Mesenchymal stem cell (in vitro differentiated cells and primary cell): ENCODE measurements at regions not wholly inside any gene's neighbourhood (a gene's known extent, or its start where the extent isn't known, plus 50 kb on each side); places are given as distances from the start of the nearest gene placed in this dataset.

Experiments
- DNase-seq: peaks from one replicate; pipeline ENCODE4 v3.0.0-alpha.2; 2013
- H2AFZ ChIP-seq: one replicate; pipeline ENCODE4 v1.6.1; 2013; ENCODE audit warnings: low read depth, mild to moderate bottlenecking, control low read depth, inconsistent platforms, low read length, moderate library complexity
- H2AK5ac ChIP-seq: 2 replicates; pipeline ENCODE4 v1.6.1; 2013; ENCODE audit warnings: low read length, moderate library complexity, mild to moderate bottlenecking, inconsistent platforms; ENCODE audit not compliant: severe bottlenecking
- H2BK120ac ChIP-seq: one replicate; pipeline ENCODE4 v1.6.1; 2013; ENCODE audit warnings: low read depth, mild to moderate bottlenecking, inconsistent platforms, low read length, moderate library complexity
- H2BK12ac ChIP-seq, 2 experiments: one replicate each; pipeline ENCODE4 v1.6.1; 2013; ENCODE audit warnings: inconsistent platforms in 2 of 2, low read length in 2 of 2, mild to moderate bottlenecking in 2 of 2, moderate library complexity in 2 of 2, control low read depth in 1 of 2
- H2BK15ac ChIP-seq: one replicate; pipeline ENCODE4 v1.6.1; 2013; ENCODE audit warnings: mild to moderate bottlenecking, low read depth, inconsistent platforms; ENCODE audit not compliant: poor library complexity, severe bottlenecking
- H2BK5ac ChIP-seq: 2 replicates; pipeline ENCODE4 v1.6.1; 2013; ENCODE audit warnings: low read depth, mild to moderate bottlenecking, low read length, control low read depth, inconsistent platforms; ENCODE audit not compliant: poor library complexity, severe bottlenecking
- H3K14ac ChIP-seq, 2 experiments: one replicate each; pipeline ENCODE4 v1.6.1; 2013; ENCODE audit warnings: inconsistent platforms in 2 of 2, low read length in 2 of 2, control low read depth in 1 of 2, mild to moderate bottlenecking in 1 of 2, moderate library complexity in 1 of 2
- H3K18ac ChIP-seq, 2 experiments: one replicate each; pipeline ENCODE4 v1.6.1; 2013; ENCODE audit warnings: inconsistent platforms in 2 of 2, low read length in 2 of 2, control low read depth in 1 of 2, low read depth in 1 of 2, mild to moderate bottlenecking in 1 of 2
- H3K23ac ChIP-seq, 2 experiments: one replicate each; pipeline ENCODE4 v1.6.1; 2013; ENCODE audit warnings: inconsistent platforms in 2 of 2, low read length in 2 of 2, mild to moderate bottlenecking in 2 of 2, moderate library complexity in 2 of 2, control low read depth in 1 of 2
- H3K27ac ChIP-seq: 2 replicates; pipeline ENCODE4 v1.5.1; 2013; ENCODE audit warnings: mild to moderate bottlenecking, moderate library complexity, low read length, control low read depth, inconsistent platforms; ENCODE audit not compliant: poor library complexity, severe bottlenecking
- H3K27me3 ChIP-seq, 2 experiments: 2 replicates each; pipeline versions ENCODE4 v1.6.1 to v1.7.0; 2013; ENCODE audit warnings: low read length in 2 of 2, mild to moderate bottlenecking in 2 of 2, moderate library complexity in 2 of 2, control low read depth in 1 of 2, inconsistent platforms in 1 of 2; ENCODE audit not compliant: control insufficient read depth in 1 of 2, insufficient read depth in 1 of 2
- H3K36me3 ChIP-seq, 2 experiments: 2 replicates each; pipeline versions ENCODE4 v1.6.1 to v1.7.0; 2013; ENCODE audit warnings: low read length in 2 of 2, control low read depth in 1 of 2, inconsistent platforms in 1 of 2, low read depth in 1 of 2, mild to moderate bottlenecking in 1 of 2; ENCODE audit not compliant: insufficient read depth in 2 of 2, control insufficient read depth in 1 of 2
- H3K4ac ChIP-seq, 2 experiments: one replicate each; pipeline ENCODE4 v1.6.1; 2013; ENCODE audit warnings: inconsistent platforms in 2 of 2, low read length in 2 of 2, mild to moderate bottlenecking in 2 of 2, moderate library complexity in 2 of 2, control low read depth in 1 of 2, low read depth in 1 of 2
- H3K4me1 ChIP-seq: 2 replicates; pipeline ENCODE4 v1.6.1; 2013; ENCODE audit warnings: low read depth, low read length, control low read depth; ENCODE audit not compliant: control insufficient read depth, insufficient read depth
- H3K4me2 ChIP-seq: 2 replicates; pipeline ENCODE4 v1.6.1; 2013; ENCODE audit warnings: low read length, mild to moderate bottlenecking, inconsistent platforms; ENCODE audit not compliant: poor library complexity, severe bottlenecking
- H3K4me3 ChIP-seq, 2 experiments: 2 replicates each; pipeline versions ENCODE4 v1.5.1 to v1.7.0; 2013; ENCODE audit warnings: low read length in 2 of 2, mild to moderate bottlenecking in 2 of 2, control low read depth in 1 of 2, low read depth in 1 of 2; ENCODE audit not compliant: insufficient read depth in 1 of 2
- H3K79me1 ChIP-seq: replicated peaks from 2 replicates; pipeline ENCODE4 v1.6.1; 2013; ENCODE audit warnings: mild to moderate bottlenecking, control low read depth, low read length, inconsistent platforms; ENCODE audit not compliant: poor library complexity, severe bottlenecking
- H3K9ac ChIP-seq: 2 replicates; pipeline ENCODE4 v1.7.0; 2013; ENCODE audit warnings: mild to moderate bottlenecking, low read length, moderate library complexity
- H3K9me3 ChIP-seq: 2 replicates; pipeline ENCODE4 v1.7.0; 2013; ENCODE audit warnings: mild to moderate bottlenecking, low read length; ENCODE audit not compliant: control insufficient read depth
- H4K8ac ChIP-seq: one replicate; pipeline ENCODE4 v1.6.1; 2013; ENCODE audit warnings: inconsistent platforms, mild to moderate bottlenecking, low read length, moderate library complexity
- H4K91ac ChIP-seq: one replicate; pipeline ENCODE4 v1.6.1; 2013; ENCODE audit warnings: mild to moderate bottlenecking, low read length, inconsistent platforms
- WGBS: methylation state at CpG from one replicate; pipeline ENCODE4 v1.1.7; 2013; ENCODE audit warnings: mixed read lengths; 5-methylcytosine and 5-hydroxymethylcytosine counted together

GRCh38 chr12:126607157-126607556 is 1541.9 kb downstream of the AACS start:
- H2BK12ac ChIP-seq: no peak overlapping the region
- H2AFZ ChIP-seq: no peak overlapping the region

DNA sequence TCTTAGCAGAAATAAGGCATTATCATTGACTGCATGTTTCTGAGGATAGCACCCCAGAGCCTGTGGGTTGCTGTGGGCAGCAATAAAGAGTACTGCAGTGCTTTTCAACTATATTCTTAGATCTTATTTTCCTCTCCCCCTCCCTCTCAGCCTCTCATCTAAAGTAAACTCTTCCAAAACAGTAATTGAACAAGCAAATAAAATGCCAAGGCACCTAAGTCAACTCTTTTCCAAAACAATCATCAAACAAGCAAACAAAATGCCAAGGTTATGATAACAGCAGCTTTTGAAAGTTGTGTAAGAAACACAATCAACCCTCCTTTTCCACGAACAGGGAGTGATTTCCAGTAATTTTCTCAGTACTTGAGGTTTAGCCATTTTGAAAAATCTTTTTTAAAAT is 1542.6 kb downstream of the AACS start:
- Histone ChIP-seq H3K36me3 (no peaks in the 10 kb centered on the region), H4K91ac (no peak overlapping the region), H3K18ac (no peak overlapping the region), H3K79me1 (no peaks in the 10 kb centered on the region), H3K27ac (no peak overlapping the region), H4K8ac (no peak overlapping the region), H2BK15ac (no peak overlapping the region), H3K4me1 (no peaks in the 10 kb centered on the region), H3K9me3 (peaks cover 9% of the 10 kb centered on the region), H2AK5ac (no peak overlapping the region), H3K4ac (no peak overlapping the region), H2AFZ (no peak overlapping the region), H3K4me3 (no peak overlapping the region), H2BK120ac (no peak overlapping the region), H2BK12ac (no peak overlapping the region), H3K14ac (no peak overlapping the region), H3K23ac (no peak overlapping the region), H3K9ac (no peak overlapping the region), H3K27me3 (no peaks in the 10 kb centered on the region), H3K4me2 (no peak overlapping the region), H2BK5ac (no peak overlapping the region)
- WGBS: no CpG with 5 or more reads among the region's 1 CpG
- no peak for DNase-seq

More at GRCh38 chr12:126607157-126607556, 1541.9 kb downstream of the AACS start:
- H2BK120ac ChIP-seq: no peak overlapping the region
- no peak overlapping the region for H2BK15ac ChIP-seq
- no peaks in the 10 kb centered on the region for H3K27me3 ChIP-seq
- no peak overlapping the region for H3K4ac ChIP-seq
- no peak overlapping the region for H4K91ac ChIP-seq
- H3K4me3 ChIP-seq: no peak overlapping the region
- H3K23ac ChIP-seq: no peak overlapping the region
- no peaks in the 10 kb centered on the region for H3K36me3 ChIP-seq
- no peak overlapping the region for H3K18ac ChIP-seq
- H3K79me1 ChIP-seq: no peaks in the 10 kb centered on the region
- no peak overlapping the region for H4K8ac ChIP-seq
- DNase-seq: no peak
- H3K9me3 ChIP-seq: peaks cover 10% of the 10 kb centered on the region
- whole genome bisulfite sequencing: no CpG with 5 or more reads among the region's 1 CpG
- H3K4me1 ChIP-seq: no peaks in the 10 kb centered on the region
- no peak overlapping the region for H3K14ac ChIP-seq
- no peak overlapping the region for H3K27ac ChIP-seq
- no peak overlapping the region for H2BK5ac ChIP-seq
- no peak overlapping the region for H3K4me2 ChIP-seq
- H3K9ac ChIP-seq: no peak overlapping the region
- no peak overlapping the region for H2AK5ac ChIP-seq

DNA sequence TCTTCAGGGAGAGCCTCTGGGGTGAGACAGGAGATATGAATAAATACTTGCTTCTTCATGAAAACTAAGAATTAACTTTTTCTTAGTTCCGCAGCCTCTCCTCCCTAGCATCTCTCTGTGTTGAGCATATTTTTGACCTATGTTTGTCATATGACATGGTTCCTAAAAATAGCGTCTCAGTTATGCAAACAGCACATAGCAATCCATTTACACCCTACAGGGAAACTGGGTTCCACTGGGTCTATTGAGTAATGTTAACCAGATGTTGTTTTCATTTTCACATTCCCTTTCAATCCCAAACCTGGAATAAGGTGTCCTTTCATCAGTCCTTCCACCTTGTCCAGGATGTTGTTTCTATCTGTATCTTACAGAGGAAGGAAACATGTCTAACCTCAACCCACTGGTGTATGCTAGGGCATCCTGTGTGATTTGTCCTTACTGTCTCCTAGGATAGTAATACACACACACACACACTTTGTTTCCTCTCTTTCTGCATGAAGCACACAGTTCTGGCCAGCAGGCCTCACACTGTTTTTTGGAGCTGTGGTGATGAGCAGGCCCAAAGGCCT is 1543.5 kb downstream of the AACS start:
- H3K23ac ChIP-seq: no peak overlapping the region
- H3K9ac ChIP-seq: no peak overlapping the region
- no peaks in the 10 kb centered on the region for H3K27me3 ChIP-seq
- no peak overlapping the region for H3K4me2 ChIP-seq
- no CpG with 5 or more reads among the region's 2 CpGs for WGBS
- no peak overlapping the region for H4K8ac ChIP-seq
- H2AK5ac ChIP-seq: no peak overlapping the region
- H2BK12ac ChIP-seq: no peak overlapping the region
- no peaks in the 10 kb centered on the region for H3K79me1 ChIP-seq
- H3K27ac ChIP-seq: no peak overlapping the region
- H3K14ac ChIP-seq: no peak overlapping the region
- H3K4me1 ChIP-seq: no peaks in the 10 kb centered on the region
- H3K4ac ChIP-seq: no peak overlapping the region
- H3K9me3 ChIP-seq: peaks cover 15% of the 10 kb centered on the region
- no peak overlapping the region for H2BK120ac ChIP-seq
- DNase-seq: no peak
- no peak overlapping the region for H2BK5ac ChIP-seq
- H3K36me3 ChIP-seq: no peaks in the 10 kb centered on the region
- H3K18ac ChIP-seq: no peak overlapping the region
- no peak overlapping the region for H4K91ac ChIP-seq
- no peak overlapping the region for H2AFZ ChIP-seq
- no peak overlapping the region for H3K4me3 ChIP-seq
- no peak overlapping the region for H2BK15ac ChIP-seq

- no peak overlapping the region for H2BK5ac ChIP-seq
- no peaks in the 10 kb centered on the region for H3K36me3 ChIP-seq
- no peaks in the 10 kb centered on the region for H3K79me1 ChIP-seq
- no peak overlapping the region for H2AFZ ChIP-seq
- H2AK5ac ChIP-seq: no peak overlapping the region
- no peak overlapping the region for H3K4ac ChIP-seq
- H3K27ac ChIP-seq: no peak overlapping the region
- no peak overlapping the region for H3K18ac ChIP-seq
- no peak overlapping the region for H4K91ac ChIP-seq
- WGBS: 85% methylated on average over 16 of the region's 16 CpGs
- H3K4me1 ChIP-seq: no peaks in the 10 kb centered on the region
- no peak overlapping the region for H3K23ac ChIP-seq
- H3K27me3 ChIP-seq: no peaks in the 10 kb centered on the region
- no peak overlapping the region for H3K4me2 ChIP-seq
- H3K9ac ChIP-seq: no peak overlapping the region
- H4K8ac ChIP-seq: no peak overlapping the region
- no peak overlapping the region for H2BK12ac ChIP-seq
- peaks cover 19% of the 10 kb centered on the region for H3K9me3 ChIP-seq
- no peak overlapping the region for H3K14ac ChIP-seq
- H2BK15ac ChIP-seq: no peak overlapping the region
- H3K4me3 ChIP-seq: no peak overlapping the region
- H2BK120ac ChIP-seq: no peak overlapping the region
- DNase-seq: no peak
Measured at GRCh38 chr12:126616441-126616840, 1551.2 kb downstream of the AACS start.
